Cerebellar cortex (tissue), 1 donor: ENCODE measurements at regions not wholly inside any gene's neighbourhood (a gene's known extent, or its start where the extent isn't known, plus 50 kb on each side); places are given as distances from the start of the nearest gene placed in this dataset.

Source experiments
- DNase-seq: peaks from one replicate; pipeline ENCODE4 v3.0.0-alpha.2; 2015; ENCODE audit warnings: low spot score

- DNase-seq, result no peak
Measured at GRCh38 chr10:118501171-118501570, 94.3 kb downstream of the PRLHR start.

- no peak for DNase-seq
Measured at GRCh38 chr10:118500477-118501104, 94.9 kb downstream of the PRLHR start.

- no peak for DNase-seq
Measured at GRCh38 chr10:118499186-118499585, 96.3 kb downstream of the PRLHR start.

GRCh38 chr10:118498623-118499022 lies 96.8 kb downstream of the PRLHR start:
- DNase-seq, result no peak

- DNase-seq, result no peak
Measured at GRCh38 chr10:118497227-118497626, 98.2 kb downstream of the PRLHR start.

GRCh38 chr10:118496525-118496924 lies 98.9 kb downstream of the PRLHR start:
- DNase-seq, result no peak

GRCh38 chr10:118495499-118495898 lies 99.9 kb downstream of the PRLHR start:
- no peak for DNase-seq

- DNase-seq, result no peak
Measured at GRCh38 chr10:118491055-118491454, 104.4 kb downstream of the PRLHR start.

GRCh38 chr10:118488710-118489497 lies 106.5 kb downstream of the PRLHR start:
- DNase-seq, result no peak

GRCh38 chr10:118485641-118486040 lies 109.8 kb downstream of the PRLHR start:
- no peak for DNase-seq

- DNase-seq, result no peak
Measured at GRCh38 chr10:118484152-118484871, 111.1 kb downstream of the PRLHR start.

GRCh38 chr10:118483496-118483895 lies 112.0 kb downstream of the PRLHR start:
- DNase-seq, result no peak

GRCh38 chr10:118482393-118483331 lies 112.8 kb downstream of the PRLHR start:
- DNase-seq, result no peak

GRCh38 chr10:118481871-118482270 lies 113.6 kb downstream of the PRLHR start:
- DNase-seq, result no peak

GRCh38 chr10:118475214-118475613 lies 120.2 kb downstream of the PRLHR start:
- DNase-seq, result no peak

- DNase-seq, result no peak
Measured at GRCh38 chr10:118474111-118474510, 121.3 kb downstream of the PRLHR start.

- no peak for DNase-seq
Measured at GRCh38 chr10:118473305-118473960, 122.0 kb downstream of the PRLHR start.

GRCh38 chr10:118472415-118473304 lies 122.8 kb downstream of the PRLHR start:
- no peak for DNase-seq

- DNase-seq, result no peak
Measured at GRCh38 chr10:118471863-118472262, 123.6 kb downstream of the PRLHR start.

- DNase-seq, result no peak
Measured at GRCh38 chr10:118470470-118470869, 125.0 kb downstream of the PRLHR start.
